ACHN (cell line): ENCODE measurements at regions not wholly inside any gene's neighbourhood (a gene's known extent, or its start where the extent isn't known, plus 50 kb on each side); places are given as distances from the start of the nearest gene placed in this dataset.

Source experiments
- DNase-seq: peaks from one replicate; pipeline ENCODE4 v3.0.0-alpha.2; 2015
- in situ Hi-C: cut with HindIII; loops from 2 replicates; pipeline ENCODE4 v1.10.0; 2017; ENCODE audit warnings: low sequenced_read_pairs, low pct_ligation_motif_present, low pct_unique_long_range_greater_than_20kb

DNA sequence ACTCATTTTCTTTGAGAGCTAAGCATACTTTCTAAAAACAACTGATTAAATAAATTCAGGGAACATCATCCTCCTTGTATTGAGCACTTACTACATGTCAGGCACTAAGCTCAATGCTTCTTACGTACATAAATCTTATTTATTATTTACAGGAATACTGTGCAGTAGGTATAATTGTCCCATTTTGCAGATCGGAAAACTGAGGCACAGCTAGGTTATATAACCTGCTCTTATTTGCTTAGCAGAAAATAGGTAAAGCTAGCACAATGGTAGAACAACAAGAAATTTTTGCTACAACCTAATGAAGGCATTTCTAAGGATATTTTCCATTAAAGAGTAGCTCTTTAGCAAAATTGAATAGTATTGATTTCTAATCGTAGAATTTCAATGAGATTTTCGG lies 168.7 kb upstream of the KCNJ16 start:
- in situ Hi-C loops, result no loop called here
- no peak for DNase-seq

DNA sequence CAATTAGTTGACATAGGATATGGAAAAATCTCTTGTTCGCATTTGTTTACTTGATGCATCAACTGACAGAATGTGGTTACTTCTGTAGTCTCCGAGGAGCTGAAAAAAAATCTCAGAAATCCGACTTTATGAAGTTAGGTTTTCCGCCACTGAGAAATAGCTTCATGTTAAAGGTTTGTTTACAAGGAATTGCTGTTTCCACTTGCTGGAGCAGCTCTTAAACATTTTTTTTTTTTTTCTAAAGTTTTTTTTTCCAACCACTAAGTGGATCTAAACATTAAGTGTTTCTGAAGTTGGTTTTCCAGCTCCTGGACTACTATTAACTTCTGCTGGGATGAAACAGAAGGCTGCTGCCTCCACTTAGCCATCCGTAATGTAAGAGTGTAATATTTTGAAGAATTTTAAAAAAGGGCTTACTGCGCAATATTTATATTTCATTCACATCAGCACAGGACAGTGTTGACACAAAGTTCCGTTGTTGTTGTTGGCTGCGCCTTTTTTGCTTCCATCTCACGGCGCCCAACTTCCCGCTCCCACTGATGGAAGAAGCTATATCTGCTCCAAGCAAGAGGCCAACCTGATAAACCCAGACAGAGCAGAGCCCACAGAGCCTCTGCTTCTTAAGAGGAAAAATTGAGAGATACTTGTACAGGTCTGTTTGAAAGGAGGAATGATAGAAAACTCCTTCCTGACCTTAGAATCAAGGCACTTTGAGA lies 167.7 kb upstream of the KCNJ16 start:
- in situ Hi-C loops, result no loop called here
- DNase-seq, result no peak

DNA sequence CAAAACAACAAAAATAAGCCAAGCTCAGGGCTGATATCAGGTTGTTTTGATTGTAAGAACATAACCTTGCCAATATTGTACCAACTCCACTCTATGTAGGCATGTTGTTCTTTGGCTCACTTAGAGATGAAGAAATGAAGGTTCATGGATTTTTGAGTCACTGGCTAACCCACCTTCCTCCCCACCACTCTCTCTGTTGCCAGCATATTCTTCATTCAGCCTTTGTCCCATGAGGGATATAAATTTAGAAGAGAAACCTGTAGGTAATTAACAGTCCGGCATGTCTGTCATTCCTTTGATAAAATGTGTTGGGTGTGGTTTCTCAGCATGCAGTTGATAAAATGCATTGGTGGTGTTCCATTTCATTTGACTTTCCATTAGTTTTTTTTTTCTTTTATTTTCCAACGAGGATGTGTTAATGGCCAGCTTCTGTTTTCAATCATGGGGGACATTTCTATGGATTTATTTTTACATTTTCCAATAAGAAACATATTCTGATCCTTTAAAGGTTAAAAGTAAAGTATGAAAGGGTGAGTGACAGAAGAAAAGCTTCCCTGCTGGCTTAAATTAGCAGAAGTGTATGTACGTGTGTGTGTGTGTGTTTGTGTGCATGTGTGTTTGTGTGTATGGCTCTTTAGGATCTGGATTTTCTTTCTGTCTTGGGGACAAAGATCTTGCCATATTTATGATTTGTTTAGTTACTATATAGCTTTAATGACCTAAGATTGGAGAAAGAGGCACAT lies 166.2 kb upstream of the KCNJ16 start:
- DNase-seq, result no peak
- in situ Hi-C loops, result no loop called here

DNA sequence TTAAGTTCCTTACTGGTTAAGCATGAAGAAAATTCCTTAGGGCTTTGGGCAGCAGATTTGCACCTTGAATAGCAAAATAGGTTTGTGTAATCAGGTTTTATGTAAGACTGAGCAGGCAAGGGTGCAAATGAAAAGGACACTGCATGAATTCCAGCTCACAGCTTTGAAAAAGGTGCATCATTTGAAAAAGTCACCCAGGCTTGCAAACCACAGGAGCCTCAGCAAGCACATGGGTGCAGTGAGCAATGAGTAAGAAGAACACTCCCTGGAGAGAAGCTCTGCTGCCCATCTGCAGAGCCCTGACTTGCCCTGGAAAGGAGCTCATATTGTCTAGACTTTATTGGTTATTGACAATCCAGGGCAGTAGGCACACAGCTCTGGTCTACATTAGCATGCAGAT lies 165.6 kb upstream of the KCNJ16 start:
- peak; percentile 48 for DNase-seq
- in situ Hi-C loops, result no loop called here

DNA sequence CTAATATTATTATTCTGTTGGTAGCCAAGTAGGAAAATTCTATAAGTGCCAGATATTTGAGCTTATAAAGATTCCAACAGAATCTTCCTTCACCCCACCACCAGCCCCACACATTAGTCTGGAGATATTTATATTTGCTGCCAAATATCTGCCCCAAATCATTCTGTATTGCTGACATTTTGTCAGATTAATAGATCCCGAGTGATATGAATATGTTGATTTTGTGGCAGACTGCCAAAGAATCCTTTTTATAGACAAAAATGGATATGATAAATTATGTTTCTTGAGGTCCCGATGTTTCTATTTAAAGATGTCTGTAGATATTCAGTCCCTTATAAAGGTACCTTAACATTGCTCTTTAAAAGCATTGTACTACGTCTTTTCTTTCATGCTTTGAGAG lies 162.2 kb upstream of the KCNJ16 start:
- in situ Hi-C loops, result no loop called here
- DNase-seq, result no peak

DNA sequence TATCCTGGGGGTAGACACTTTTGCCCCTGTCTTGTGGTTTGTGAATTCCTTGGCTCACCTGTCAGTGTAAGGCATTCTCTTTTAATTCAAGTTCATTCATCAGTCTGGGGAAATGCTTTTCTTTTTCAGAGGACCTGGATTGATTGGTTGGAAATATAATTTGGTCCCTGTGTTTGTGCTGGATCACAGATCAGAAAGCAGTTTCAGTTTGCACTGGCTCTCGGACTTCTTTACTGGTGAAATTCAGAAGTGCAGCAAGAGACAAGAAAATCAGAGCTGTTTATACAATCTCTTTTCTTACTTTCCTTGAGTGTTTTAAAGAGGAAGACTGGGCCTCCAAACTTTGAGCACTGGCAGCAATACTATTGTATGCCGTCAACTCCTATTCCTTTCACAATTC lies 161.8 kb upstream of the KCNJ16 start:
- DNase-seq, result no peak
- in situ Hi-C loops, result no loop called here

DNA sequence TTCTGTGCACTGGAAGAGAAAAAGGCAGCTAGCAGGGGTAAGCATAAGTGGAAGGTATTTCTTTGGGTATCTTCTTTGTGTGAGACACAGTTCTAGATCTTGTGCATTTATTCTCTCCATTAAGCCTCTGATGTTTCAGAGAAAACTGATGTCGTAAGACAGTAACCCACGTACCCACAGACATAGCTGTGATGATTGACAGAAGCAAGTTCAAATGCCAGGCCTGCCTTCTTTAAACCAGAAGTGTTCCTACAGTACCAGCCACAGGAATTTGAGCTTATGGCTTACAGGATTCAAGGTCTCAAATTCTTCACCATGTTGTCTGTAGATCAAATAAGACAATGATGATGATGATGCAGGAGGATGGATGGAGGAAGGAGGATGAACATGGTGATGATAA lies 161.4 kb upstream of the KCNJ16 start:
- in situ Hi-C loops, result no loop called here
- DNase-seq, result no peak

DNA sequence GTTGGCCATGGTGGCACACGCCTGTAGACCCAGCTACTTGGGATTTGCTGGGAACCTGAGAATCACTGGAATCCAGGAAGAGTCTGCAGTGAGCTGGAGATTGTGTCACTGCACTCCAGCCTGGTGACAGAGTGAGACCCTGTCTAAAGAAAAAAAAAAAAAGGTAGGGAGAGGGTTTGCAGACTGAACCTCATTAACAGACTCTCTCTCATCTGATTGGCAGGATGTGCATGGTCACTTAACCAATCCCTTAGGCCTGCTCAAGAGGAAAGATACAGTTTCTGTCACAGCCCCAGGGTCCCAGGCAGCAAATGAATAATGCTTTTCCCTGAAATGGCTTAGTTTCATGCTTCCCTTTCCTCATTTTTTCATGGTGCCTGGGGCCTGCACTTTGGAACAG lies 160.5 kb upstream of the KCNJ16 start:
- DNase-seq, result no peak
- in situ Hi-C loops, result no loop called here

DNA sequence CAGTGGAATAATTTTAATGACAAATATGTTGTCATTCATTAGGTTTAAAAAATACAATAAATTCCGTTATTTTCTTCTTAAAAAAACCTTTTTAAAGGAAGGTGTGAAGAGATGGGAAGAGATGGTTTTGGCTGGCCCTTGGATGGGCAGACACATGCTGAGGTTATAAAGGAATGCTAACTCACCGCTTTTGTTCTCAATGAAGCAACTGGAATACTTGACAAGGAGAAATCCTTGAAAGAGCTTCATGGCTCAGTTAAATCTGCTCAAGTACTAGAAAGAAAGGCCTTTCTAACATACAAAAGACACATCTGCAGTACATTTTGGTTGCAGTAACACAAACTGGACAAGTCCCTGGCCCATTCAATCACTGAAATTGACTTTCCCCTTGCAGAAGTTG lies 158.3 kb upstream of the KCNJ16 start:
- in situ Hi-C loops, result no loop called here

DNA sequence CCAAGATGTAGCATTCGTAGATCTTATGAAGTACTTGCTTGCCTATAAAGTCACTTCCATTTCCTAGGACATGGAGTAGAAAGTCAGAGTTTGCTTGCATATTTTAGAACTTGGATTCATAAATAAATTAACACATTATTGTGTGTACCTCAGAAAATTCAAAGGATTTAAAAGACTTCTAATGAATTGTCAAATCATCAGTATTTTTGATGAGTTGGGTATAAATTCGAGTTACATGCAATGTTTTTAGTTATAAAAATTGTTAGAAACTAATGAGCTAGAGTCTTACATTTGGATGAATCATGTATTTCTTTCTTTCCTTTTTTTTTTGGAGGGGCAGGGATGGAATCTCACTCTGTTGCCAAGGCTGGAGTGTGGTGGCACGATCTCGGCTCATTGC lies 156.9 kb upstream of the KCNJ16 start:
- in situ Hi-C loops, result no loop called here

More for the DNA sequence above, 158.3 kb upstream of the KCNJ16 start:
- no peak for DNase-seq

DNA sequence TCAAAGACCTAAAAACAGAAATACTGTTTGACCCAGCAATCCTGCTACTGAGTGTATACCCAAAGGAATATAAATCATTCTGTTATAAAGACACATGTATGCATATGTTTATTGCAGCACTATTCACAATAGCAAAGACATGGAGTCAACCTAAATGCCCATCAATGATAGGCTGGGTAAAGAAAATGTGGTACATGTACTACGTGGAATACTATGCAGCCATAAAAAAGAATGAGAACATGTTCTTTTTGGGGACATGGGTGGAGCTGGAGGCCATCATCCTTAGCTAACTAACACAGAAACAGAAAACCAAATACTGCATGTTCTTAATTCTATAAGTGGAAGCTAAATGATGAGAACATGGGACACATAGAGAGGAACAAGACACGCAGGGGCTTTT lies 155.2 kb upstream of the KCNJ16 start:
- DNase-seq, result no peak
- in situ Hi-C loops, result no loop called here

More for the DNA sequence above, 156.9 kb upstream of the KCNJ16 start:
- no peak for DNase-seq

DNA sequence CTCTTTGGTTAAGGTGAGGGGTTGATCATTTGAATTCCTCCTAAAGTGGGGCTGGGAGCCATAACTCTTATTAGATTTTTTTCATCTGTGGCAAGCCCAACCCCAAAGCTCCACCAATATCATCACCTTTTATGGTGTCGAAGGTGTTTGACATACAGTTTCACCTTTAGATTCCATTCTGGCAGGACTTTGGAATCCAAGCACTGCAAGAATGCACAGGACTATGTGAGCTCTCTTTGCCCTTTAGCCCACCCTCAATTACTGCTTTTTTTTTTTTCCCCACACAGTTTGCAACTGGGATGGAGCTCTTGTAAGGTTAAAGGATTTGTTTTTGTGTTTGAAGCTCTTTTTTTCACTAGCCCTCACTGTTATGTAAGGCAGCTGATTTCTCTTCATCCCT lies 154.0 kb upstream of the KCNJ16 start:
- in situ Hi-C loops, result no loop called here
- no peak for DNase-seq

DNA sequence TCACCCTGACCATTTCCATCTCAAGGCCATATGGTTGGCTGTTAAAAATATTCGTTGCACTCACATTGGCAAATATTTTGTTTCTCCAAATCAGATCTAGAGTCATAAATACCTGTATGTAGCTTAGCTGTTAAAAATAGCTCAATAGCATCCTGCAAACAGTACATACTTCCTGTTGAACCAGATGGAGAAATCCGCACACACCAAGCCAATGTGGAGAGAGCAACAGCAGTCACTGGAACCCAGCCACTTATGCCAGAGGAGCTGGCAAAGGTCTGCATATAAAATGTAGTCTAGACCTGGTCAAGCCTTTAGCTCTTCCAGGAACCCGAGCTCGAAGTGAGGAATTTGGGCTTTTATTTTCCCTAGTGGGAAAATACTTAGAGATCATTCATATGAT lies 146.4 kb upstream of the KCNJ16 start:
- DNase-seq, result no peak
- in situ Hi-C loops, result no loop called here

DNA sequence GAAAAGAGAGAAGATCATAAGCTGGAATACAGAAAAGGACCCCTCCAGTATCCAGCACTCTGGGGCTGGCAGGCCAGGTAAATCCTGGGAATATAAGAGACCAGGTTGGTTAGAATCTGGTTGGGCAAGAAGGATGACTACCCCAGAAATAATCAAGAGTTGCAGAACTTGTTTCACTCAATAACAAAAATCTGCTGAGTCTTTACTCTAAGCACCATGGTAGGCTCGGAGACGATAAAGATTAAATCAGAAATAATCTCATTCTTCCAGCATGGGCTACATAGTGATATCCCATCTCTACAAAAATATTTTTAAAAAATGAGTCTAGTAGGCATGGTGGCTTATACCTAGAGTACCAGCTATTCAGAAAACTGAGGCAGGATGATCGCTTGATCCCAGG lies 138.0 kb upstream of the KCNJ16 start:
- in situ Hi-C loops, result no loop called here
- no peak for DNase-seq

DNA sequence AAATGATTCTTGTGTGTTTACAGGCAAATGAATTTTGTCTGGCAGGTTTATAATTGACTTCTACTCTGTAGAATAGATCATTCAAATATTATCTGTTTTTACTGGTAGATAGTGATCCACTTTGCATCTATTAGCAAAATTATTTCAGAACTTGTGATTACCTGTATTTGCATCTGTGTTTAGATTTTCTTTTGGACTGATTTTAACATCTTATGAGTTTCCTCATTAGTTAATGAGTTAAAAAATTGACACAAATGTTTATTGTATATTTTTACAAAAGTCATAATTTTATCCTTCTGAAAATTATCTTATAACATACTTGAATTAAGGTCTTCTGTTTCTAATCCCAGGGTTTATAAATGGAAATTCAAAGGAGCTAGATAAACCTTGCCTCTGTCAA lies 132.0 kb upstream of the KCNJ16 start:
- no peak for DNase-seq
- in situ Hi-C loops, result no loop called here

DNA sequence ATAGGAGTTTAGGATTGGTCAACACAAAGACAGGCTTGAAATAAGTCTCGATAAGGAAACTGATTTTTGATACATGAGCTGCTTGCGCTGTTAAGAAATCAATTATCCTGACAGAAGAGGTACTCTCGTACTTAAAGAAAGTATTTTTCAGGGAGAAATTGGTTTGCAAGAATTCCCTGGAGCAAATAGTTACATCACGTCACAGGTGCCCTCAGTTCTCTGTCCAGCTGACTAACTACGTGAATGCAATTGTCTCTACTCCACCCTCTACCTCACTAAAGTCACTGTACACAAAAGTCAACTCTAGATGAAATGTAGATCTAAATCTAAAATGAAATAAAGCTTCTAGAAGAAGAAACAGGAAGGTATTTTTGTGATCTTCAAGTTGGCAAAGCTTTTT lies 130.6 kb upstream of the KCNJ16 start:
- in situ Hi-C loops, result no loop called here
- no peak for DNase-seq

DNA sequence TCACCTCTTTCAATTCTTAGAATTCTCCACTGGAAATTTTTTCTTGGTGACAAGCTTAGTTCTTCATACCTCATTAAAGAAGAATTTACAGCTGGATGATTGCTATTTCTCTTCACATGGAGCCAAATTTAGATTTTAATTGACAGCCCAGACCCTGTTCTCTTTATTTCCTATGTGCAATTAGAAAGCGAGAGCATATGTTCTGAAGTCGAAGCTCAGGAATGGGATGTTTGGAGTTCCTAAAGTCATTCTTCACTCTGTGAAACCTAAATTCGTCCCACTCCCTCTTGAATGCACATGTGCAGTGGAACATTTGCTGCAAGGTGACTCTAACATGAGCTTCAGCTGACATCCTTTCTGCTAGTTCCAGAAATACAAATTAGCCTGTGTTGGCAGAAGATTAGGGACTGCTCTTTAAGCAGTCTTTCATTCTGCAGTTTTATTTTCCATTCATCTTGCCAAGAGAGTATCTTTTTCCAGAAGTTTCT lies 129.3 kb upstream of the KCNJ16 start:
- DNase-seq, result no peak

DNA sequence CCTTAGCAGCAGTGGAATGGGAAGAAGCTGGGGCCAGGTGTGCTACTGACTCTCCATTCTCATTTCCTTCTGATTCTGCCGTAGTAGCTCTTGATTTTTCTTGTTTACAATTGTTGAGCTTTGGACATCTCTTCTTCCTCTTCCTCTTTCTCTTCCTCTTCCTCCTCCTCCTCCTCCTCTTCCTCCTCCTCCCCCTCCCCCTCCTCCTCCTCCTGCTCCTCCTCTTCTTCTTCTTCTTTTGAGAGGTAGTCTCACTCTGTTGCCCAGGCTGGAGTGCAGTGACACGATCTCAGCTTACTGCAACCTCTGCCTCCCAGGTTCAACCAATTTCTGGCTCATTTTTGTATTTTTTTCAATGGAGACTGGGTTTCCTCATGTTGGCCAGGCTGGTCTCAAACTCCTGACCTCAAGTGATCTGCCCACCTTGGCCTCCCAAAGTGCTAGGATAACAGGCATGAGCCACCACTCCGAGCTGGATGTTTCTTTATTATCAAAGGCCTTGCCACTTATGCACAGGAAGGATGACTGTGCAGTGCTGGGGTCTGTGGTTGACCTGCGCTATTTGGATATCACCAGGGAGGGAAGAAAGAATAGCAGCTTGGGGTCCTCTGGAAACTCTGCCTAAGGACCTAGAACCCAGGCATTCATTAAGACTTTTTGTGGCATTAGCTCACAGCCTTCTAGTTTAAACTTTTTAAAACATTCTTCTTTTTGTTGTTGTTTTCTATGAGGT lies 127.8 kb upstream of the KCNJ16 start:
- in situ Hi-C loops, result no loop called here
- no peak for DNase-seq

More for the DNA sequence above, 129.3 kb upstream of the KCNJ16 start:
- in situ Hi-C loops, result no loop called here

DNA sequence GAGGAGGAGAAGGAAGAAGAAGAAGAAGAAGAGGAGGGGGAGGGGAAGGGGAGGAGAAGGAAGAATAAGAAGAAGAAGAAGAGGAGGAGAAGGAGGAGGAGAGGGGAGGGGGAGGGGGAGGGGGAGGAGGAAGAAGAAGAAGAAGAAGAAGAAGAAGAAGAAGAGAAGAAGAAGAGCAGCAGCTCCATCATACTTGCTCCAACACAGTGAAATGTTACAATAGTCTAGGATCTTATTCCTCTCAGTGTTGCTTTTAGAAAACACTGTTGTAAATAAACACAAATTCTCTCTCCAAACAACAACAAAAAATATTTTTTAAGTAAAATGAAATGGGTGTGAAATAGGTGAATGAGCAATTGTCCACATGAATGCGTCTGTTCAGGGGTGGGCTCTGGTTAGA lies 126.6 kb upstream of the KCNJ16 start:
- in situ Hi-C loops, result no loop called here
- DNase-seq, result no peak
